Adrenal gland (tissue), 9 donors: ENCODE measurements at regions not wholly inside any gene's neighbourhood (a gene's known extent, or its start where the extent isn't known, plus 50 kb on each side); places are given as distances from the start of the nearest gene placed in this dataset.

Experiments used
- DNase-seq, 7 donors: peaks; one replicate each; pipeline ENCODE4 v3.0.0-alpha.2; 2019 to 2020
- H3K27ac ChIP-seq, 5 donors: fragments of 200-600 bp; sonication (generic) in 4 of 5; 1 replicate in 3 of 5; 2 replicates in 2 of 5; pipeline versions ENCODE4 v1.5.1 to v1.8.0; 2016 to 2020; ENCODE audit warnings: mild to moderate bottlenecking in 1 of 5
- H3K27me3 ChIP-seq: fragments of 200-600 bp; 2 replicates; pipeline ENCODE4 v1.8.0; 2021
- H3K36me3 ChIP-seq, 2 donors: fragments of 200-600 bp; replicated peaks in 1 of 2; 1 replicate in 1 of 2; 2 replicates in 1 of 2; pipeline versions ENCODE4 v1.5.1 to v1.8.0; 2018 to 2022
- H3K4me1 ChIP-seq, 2 donors: fragments of 200-600 bp; replicated peaks in 1 of 2; 1 replicate in 1 of 2; 2 replicates in 1 of 2; pipeline versions ENCODE4 v1.5.1 to v1.8.0; 2018 to 2021
- H3K4me3 ChIP-seq, 4 donors: fragments of 200-600 bp; sonication (generic) in 3 of 4; one replicate each; pipeline ENCODE4 v1.5.1; 2016 to 2018
- H3K9me3 ChIP-seq, 3 donors: fragments of 200-600 bp; sonication (generic) in 1 of 3; replicated peaks in 1 of 3; 1 replicate in 2 of 3; 2 replicates in 1 of 3; pipeline versions ENCODE4 v1.5.1 to v1.8.0; 2016 to 2021
- POLR2A ChIP-seq, 2 donors: fragments of 450-650 bp; IDR thresholded peaks; one replicate each; pipeline ENCODE4 v1.6.1; 2017; ENCODE audit warnings: antibody characterized with exemption in 2 of 2, mild to moderate bottlenecking in 2 of 2, moderate library complexity in 1 of 2
- WGBS, 4 donors: extraction: QIAGEN DNeasy Blood & Tissue Kit in 2 of 4; methylation state at CpG; one replicate each; pipeline versions ENCODE4 v1.1.5 to v1.1.7; 2013 to 2017; 5-methylcytosine and 5-hydroxymethylcytosine counted together
- intact Hi-C, 2 donors: fragments of 100-400 bp; cut with DNase I; formaldehyde crosslinking; loops; one replicate each; pipeline versions ENCODE4 v1.14.1 to v1.15.0; 2022 to 2023
- TF ChIP-seq, protein P1 (sequence below), 6 experiments: fragments of 450-650 bp in 4 of 6; fragments of 200-600 bp in 2 of 6; sonication (generic) in 1 of 6; IDR thresholded peaks; 1 replicate in 5 of 6; 2 replicates in 1 of 6; pipeline versions ENCODE4 v1.5.1 to v1.8.0; 2016 to 2021; ENCODE audit warnings: antibody characterized with exemption in 6 of 6, mild to moderate bottlenecking in 2 of 6, moderate library complexity in 1 of 6
- donor health status: healthy with polysubstance abuse.
- donor health status: Bipolar disorder and iron deficiency.
- donor health status: DM: yes; HTN: yes; CAD: no.
- donor health status: DM: no; HTN: no; CAD: no.
- donor health status: DM: no; HTN: no; CAD: no.

DNA sequence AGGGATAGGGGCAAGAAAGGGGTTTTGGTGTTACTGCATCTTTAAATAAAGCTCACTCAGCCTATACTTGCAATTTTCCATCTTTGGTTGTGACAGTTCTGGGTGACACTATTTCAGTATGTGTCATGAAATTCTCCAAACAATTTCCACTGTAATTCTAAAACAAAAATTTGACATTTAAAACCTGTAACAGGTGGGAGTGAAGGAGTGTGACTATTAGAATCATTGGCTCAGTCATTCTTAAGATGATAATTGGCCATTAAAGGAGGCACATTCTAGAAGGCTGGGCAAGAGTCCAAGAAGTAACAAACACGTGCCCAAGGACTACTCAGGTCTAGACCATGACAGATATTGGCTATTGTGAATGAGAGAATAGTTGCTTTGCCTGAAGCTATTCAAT is 153.3 kb upstream of the ARG1 start:
- intact Hi-C loops: no loop called here
- WGBS, 4 donors: 26 to 43% (median 32%) methylated on average over 1 of the region's 1 CpG

DNA sequence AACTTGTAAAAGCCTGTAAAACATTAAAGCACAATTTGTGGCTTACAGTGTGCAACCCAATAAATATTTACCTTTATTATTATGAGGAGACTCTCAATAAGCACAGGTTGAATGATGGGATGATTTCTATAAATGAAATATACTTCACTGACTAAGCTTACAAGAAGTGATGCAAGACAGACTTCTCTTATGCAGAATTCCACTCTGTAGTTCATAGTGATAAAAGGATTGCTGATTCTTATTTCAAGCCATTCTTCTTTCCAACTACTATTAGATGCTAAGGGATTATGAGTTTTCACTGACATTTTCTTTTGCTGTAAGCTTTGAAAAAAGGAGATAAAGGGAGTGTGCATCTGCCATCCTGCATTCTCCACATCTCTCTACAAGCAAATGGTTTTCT is 149.0 kb upstream of the ARG1 start:
- Histone ChIP-seq H3K4me3 (no peak overlapping the region), H3K9me3 (no peaks in the 10 kb centered on the region), H3K27ac (no peak overlapping the region), H3K4me1 (peaks cover 15 to 35% of the 10 kb centered on the region in 2 donors), H3K27me3 (no peaks in the 10 kb centered on the region), H3K36me3 (no peaks in the 10 kb centered on the region)
- no peak for DNase-seq
- TF ChIP-seq, protein P1, sequence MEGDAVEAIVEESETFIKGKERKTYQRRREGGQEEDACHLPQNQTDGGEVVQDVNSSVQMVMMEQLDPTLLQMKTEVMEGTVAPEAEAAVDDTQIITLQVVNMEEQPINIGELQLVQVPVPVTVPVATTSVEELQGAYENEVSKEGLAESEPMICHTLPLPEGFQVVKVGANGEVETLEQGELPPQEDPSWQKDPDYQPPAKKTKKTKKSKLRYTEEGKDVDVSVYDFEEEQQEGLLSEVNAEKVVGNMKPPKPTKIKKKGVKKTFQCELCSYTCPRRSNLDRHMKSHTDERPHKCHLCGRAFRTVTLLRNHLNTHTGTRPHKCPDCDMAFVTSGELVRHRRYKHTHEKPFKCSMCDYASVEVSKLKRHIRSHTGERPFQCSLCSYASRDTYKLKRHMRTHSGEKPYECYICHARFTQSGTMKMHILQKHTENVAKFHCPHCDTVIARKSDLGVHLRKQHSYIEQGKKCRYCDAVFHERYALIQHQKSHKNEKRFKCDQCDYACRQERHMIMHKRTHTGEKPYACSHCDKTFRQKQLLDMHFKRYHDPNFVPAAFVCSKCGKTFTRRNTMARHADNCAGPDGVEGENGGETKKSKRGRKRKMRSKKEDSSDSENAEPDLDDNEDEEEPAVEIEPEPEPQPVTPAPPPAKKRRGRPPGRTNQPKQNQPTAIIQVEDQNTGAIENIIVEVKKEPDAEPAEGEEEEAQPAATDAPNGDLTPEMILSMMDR (IDR thresholded peaks at IDR 0.05): no peak
- intact Hi-C loops: no loop called here

More for the DNA sequence above, 153.3 kb upstream of the ARG1 start:
- TF ChIP-seq, protein P1 (IDR thresholded peaks at IDR 0.05): no peak
- TF ChIP-seq POLR2A (IDR thresholded peaks at IDR 0.05): no peak
- peaks cover 0 to 30% of the 10 kb centered on the region in 2 donors for H3K4me1 ChIP-seq
- DNase-seq: no peak
- H3K27ac ChIP-seq: no peak overlapping the region
- H3K36me3 ChIP-seq: no peaks in the 10 kb centered on the region
- no peak overlapping the region for H3K4me3 ChIP-seq
- H3K27me3 ChIP-seq: no peaks in the 10 kb centered on the region
- H3K9me3 ChIP-seq: no peaks in the 10 kb centered on the region

DNA sequence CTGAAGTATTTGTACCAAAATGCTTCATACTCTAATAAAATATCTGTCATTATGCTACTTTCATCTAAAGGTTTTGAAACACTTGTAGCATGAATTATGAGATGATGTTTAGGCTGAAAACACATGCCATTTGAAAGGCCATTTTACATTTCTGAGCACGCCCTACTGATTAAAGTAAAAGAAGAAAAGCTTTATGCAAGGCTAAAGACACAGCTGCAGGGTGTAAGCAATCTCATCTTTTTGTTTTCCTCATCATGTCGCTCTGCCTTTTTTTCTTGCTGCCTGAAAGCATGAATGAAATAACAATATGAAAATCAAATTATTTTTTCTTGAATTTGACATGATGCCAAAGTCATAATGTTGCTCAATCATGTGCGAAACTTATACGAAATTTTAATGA is 148.6 kb upstream of the ARG1 start:
- no peak for DNase-seq
- H3K27me3 ChIP-seq: no peaks in the 10 kb centered on the region
- no peak overlapping the region for H3K4me3 ChIP-seq
- no peaks in the 10 kb centered on the region for H3K36me3 ChIP-seq
- no peak overlapping the region for H3K27ac ChIP-seq
- no peaks in the 10 kb centered on the region for H3K9me3 ChIP-seq
- intact Hi-C loops: no loop called here
- TF ChIP-seq, protein P1 (IDR thresholded peaks at IDR 0.05): no peak
- no peak for TF ChIP-seq POLR2A (IDR thresholded peaks at IDR 0.05)
- H3K4me1 ChIP-seq: peaks cover 15 to 31% of the 10 kb centered on the region in 2 donors
- 88 to 91% (median 90%) methylated on average over 4 of the region's 4 CpGs for WGBS, 4 donors

DNA sequence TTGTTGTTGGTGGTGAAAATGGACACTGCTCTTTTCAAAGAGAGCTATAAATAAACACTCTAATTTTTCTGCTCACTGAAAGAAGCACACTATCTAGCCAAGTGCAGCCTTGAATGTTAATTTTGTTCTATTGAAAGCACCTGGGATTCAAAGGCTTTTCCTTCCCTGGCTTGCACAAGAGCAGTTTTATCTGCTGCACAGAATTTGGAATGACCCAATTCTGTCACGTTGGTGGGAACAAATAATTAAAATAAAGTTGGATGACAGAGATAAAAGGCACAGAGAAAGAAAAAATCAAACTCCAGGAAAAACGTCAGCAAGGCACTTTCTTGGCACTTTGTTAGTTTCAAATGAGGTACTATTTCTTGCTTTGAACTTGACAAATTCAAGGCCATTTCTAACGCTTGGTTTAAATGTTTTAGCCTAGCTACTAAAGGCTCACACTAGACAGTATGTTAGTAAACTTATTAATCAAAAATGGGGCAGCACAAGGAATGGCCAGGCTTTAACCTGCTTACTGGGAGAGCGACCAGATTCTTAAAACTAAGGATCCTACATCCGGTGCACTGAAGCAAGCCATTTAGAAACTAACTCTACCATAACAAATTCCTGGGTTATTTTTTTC is 145.5 kb upstream of the ARG1 start:
- no peaks in the 10 kb centered on the region for H3K27me3 ChIP-seq
- H3K27ac ChIP-seq: peak overlapping the region in 4 of 5 donors; percentile 6 to 73 (median 56)
- 24 to 35% (median 33%) methylated on average over 5 of the region's 5 CpGs for WGBS, 4 donors
- H3K36me3 ChIP-seq: no peaks in the 10 kb centered on the region
- no peaks in the 10 kb centered on the region for H3K9me3 ChIP-seq
- TF ChIP-seq POLR2A (IDR thresholded peaks at IDR 0.05): peak in 1 of 2 donors; percentile 50
- TF ChIP-seq, protein P1 (IDR thresholded peaks at IDR 0.05): no peak
- H3K4me3 ChIP-seq: no peak overlapping the region
- DNase-seq: peak; percentile 49 to 76 (median 54)
- H3K4me1 ChIP-seq: peaks cover 15 to 32% of the 10 kb centered on the region in 2 donors
- intact Hi-C loops: no loop called here
